Stomach (tissue), 8 donors: ENCODE measurements at regions not wholly inside any gene's neighbourhood (a gene's known extent, or its start where the extent isn't known, plus 50 kb on each side); places are given as distances from the start of the nearest gene placed in this dataset.

Experiments used
- DNase-seq, 2 donors: peaks; one replicate each; pipeline versions ENCODE4 v3.0.0 to v3.0.0-alpha.2; 2013 to 2019
- H3K27ac ChIP-seq, 5 donors: fragments of 200-600 bp in 4 of 5; sonication (generic) in 4 of 5; one replicate each; pipeline ENCODE4 v1.5.1; 2013 to 2019; ENCODE audit warnings: mild to moderate bottlenecking in 1 of 5, moderate library complexity in 1 of 5
- H3K27me3 ChIP-seq, 3 donors: fragments of 200-600 bp; sonication (generic); one replicate each; pipeline ENCODE4 v1.5.1; 2017 to 2019; ENCODE audit warnings: mixed run types in 1 of 3
- H3K36me3 ChIP-seq, 4 donors: fragments of 200-600 bp; sonication (generic); 1 replicate in 3 of 4; 2 replicates in 1 of 4; pipeline ENCODE4 v1.5.1; 2016 to 2019
- H3K4me1 ChIP-seq, 4 donors: fragments of 200-600 bp; sonication (generic); one replicate each; pipeline ENCODE4 v1.5.1; 2016 to 2019
- H3K4me3 ChIP-seq, 4 donors: fragments of 200-600 bp; sonication (generic) in 3 of 4; one replicate each; pipeline ENCODE4 v1.5.1; 2016 to 2019; ENCODE audit warnings: mild to moderate bottlenecking in 1 of 4
- H3K9me3 ChIP-seq, 4 donors: fragments of 200-600 bp; sonication (generic); one replicate each; pipeline ENCODE4 v1.5.1; 2016 to 2019
- CTCF ChIP-seq, 7 experiments: fragments of 450-650 bp in 4 of 7; fragments of 200-600 bp in 3 of 7; sonication (generic) in 3 of 7; IDR thresholded peaks; one replicate each; pipeline ENCODE4 v1.5.1; 2016 to 2019; ENCODE audit warnings: antibody characterized with exemption in 7 of 7, control low read depth in 2 of 7, mild to moderate bottlenecking in 1 of 7
- EP300 ChIP-seq: sonication (generic); formaldehyde crosslinking; IDR thresholded peaks from one replicate; pipeline ENCODE4 v1.6.1; 2017; ENCODE audit warnings: antibody characterized with exemption
- POLR2A ChIP-seq, 4 donors: fragments of 450-650 bp; IDR thresholded peaks; one replicate each; pipeline ENCODE4 v1.6.1; 2016; ENCODE audit warnings: antibody characterized with exemption in 4 of 4, control low read depth in 2 of 4, mild to moderate bottlenecking in 1 of 4, moderate library complexity in 1 of 4
- POLR2AphosphoS5 ChIP-seq, 3 donors: sonication (generic); formaldehyde crosslinking; IDR thresholded peaks; one replicate each; pipeline ENCODE4 v1.6.1; 2016; ENCODE audit warnings: antibody characterized with exemption in 3 of 3
- WGBS, 5 donors: extraction: QIAGEN DNeasy Blood & Tissue Kit in 3 of 5; methylation state at CpG; one replicate each; pipeline versions ENCODE4 v1.1.5 to v1.1.7; 2013 to 2018; 5-methylcytosine and 5-hydroxymethylcytosine counted together
- intact Hi-C: fragments of 100-400 bp; cut with DNase I; formaldehyde crosslinking; loops from one replicate; pipeline ENCODE4 v1.15.1; 2023; ENCODE audit warnings: low total_unique reads
- donor health status: healthy with polysubstance abuse.
- donor health status: Bipolar disorder and iron deficiency.
- donor health status: healthy.

GRCh38 chr6:67593247-67593646 lies 1041.8 kb upstream of the ADGRB3 start:
- Histone ChIP-seq H3K4me1 (no peaks in the 10 kb centered on the region), H3K27ac (no peak overlapping the region), H3K27me3 (no peaks in the 10 kb centered on the region), H3K4me3 (no peak overlapping the region), H3K36me3 (no peaks in the 10 kb centered on the region), H3K9me3 (peaks cover 0 to 8% (median 2%) of the 10 kb centered on the region in 4 donors)
- DNase-seq: no peak
- intact Hi-C loops: no loop called here
- no peak for TF ChIP-seq POLR2A (IDR thresholded peaks at IDR 0.05)
- TF ChIP-seq CTCF (IDR thresholded peaks at IDR 0.05): no peak
- no peak for TF ChIP-seq POLR2AphosphoS5 (IDR thresholded peaks at IDR 0.05)
- no peak for TF ChIP-seq EP300

- H3K27me3 ChIP-seq: no peaks in the 10 kb centered on the region
- H3K4me3 ChIP-seq: no peak overlapping the region
- DNase-seq: no peak
- H3K27ac ChIP-seq: no peak overlapping the region
- H3K9me3 ChIP-seq: peaks cover 0 to 10% (median 6%) of the 10 kb centered on the region in 4 donors
- H3K36me3 ChIP-seq: no peaks in the 10 kb centered on the region
- TF ChIP-seq CTCF (IDR thresholded peaks at IDR 0.05): no peak
- no peak for TF ChIP-seq POLR2A (IDR thresholded peaks at IDR 0.05)
- TF ChIP-seq POLR2AphosphoS5 (IDR thresholded peaks at IDR 0.05): no peak
- no peak for TF ChIP-seq EP300
- H3K4me1 ChIP-seq: no peaks in the 10 kb centered on the region
- intact Hi-C loops: no loop called here
These were observed 1043.2 kb upstream of the ADGRB3 start for GRCh38 chr6:67591910-67592309.

- no peaks in the 10 kb centered on the region for H3K36me3 ChIP-seq
- H3K9me3 ChIP-seq: peaks cover 0 to 5% (median under 1%) of the 10 kb centered on the region in 4 donors
- no peaks in the 10 kb centered on the region for H3K4me1 ChIP-seq
- no peak overlapping the region for H3K27ac ChIP-seq
- no peak for TF ChIP-seq POLR2A (IDR thresholded peaks at IDR 0.05)
- TF ChIP-seq POLR2AphosphoS5 (IDR thresholded peaks at IDR 0.05): no peak
- TF ChIP-seq CTCF (IDR thresholded peaks at IDR 0.05): no peak
- TF ChIP-seq EP300: no peak
- 80 to 86% (median 81%) methylated on average over 1 of the region's 1 CpG for WGBS, 5 donors
- intact Hi-C loops: no loop called here
- H3K27me3 ChIP-seq: no peaks in the 10 kb centered on the region
- DNase-seq: no peak
- H3K4me3 ChIP-seq: no peak overlapping the region
These were observed 1067.2 kb upstream of the ADGRB3 start for GRCh38 chr6:67567842-67568241.

GRCh38 chr6:67563671-67564070 lies 1071.4 kb upstream of the ADGRB3 start:
- Histone ChIP-seq H3K9me3 (peaks cover 0 to 21% (median 3%) of the 10 kb centered on the region in 4 donors), H3K4me1 (no peaks in the 10 kb centered on the region), H3K27ac (no peak overlapping the region), H3K36me3 (no peaks in the 10 kb centered on the region), H3K27me3 (no peaks in the 10 kb centered on the region), H3K4me3 (no peak overlapping the region)
- DNase-seq: no peak
- TF ChIP-seq POLR2A (IDR thresholded peaks at IDR 0.05) (no peak), POLR2AphosphoS5 (IDR thresholded peaks at IDR 0.05) (no peak), CTCF (IDR thresholded peaks at IDR 0.05) (no peak), EP300 (no peak)
- intact Hi-C loops: no loop called here
- WGBS, 5 donors: 55 to 71% (median 62%) methylated on average over 5 of the region's 5 CpGs
